Bronchial epithelial cell (primary cell): ENCODE measurements at regions not wholly inside any gene's neighbourhood (a gene's known extent, or its start where the extent isn't known, plus 50 kb on each side); places are given as distances from the start of the nearest gene placed in this dataset.
A peak's percentile ranks its signal among the peaks of the same experiment; 100 is the strongest.

Source experiments
- DNase-seq: peaks from one replicate; pipeline ENCODE4 v3.0.0-alpha.2; 2010; ENCODE audit warnings: low read depth
- FAIRE-seq: peaks from 2 replicates; lab custom pipeline; 2011; peaks lifted over from hg19 to GRCh38; lab: Jason Lieb, UNC
- H3K27me3 ChIP-seq: 2 replicates; pipeline ENCODE4 v1.5.1; 2011; ENCODE audit warnings: low read length; ENCODE audit not compliant: control insufficient read depth, insufficient read depth
- H3K36me3 ChIP-seq: 2 replicates; pipeline ENCODE4 v1.5.1; 2011; ENCODE audit warnings: low read length; ENCODE audit not compliant: control insufficient read depth, insufficient read depth
- H3K4me3 ChIP-seq: 2 replicates; pipeline ENCODE4 v1.5.1; 2011; ENCODE audit warnings: mild to moderate bottlenecking, low read depth, low read length, control low read depth
- TF ChIP-seq, protein P1 (sequence below): IDR thresholded peaks from 2 replicates; pipeline ENCODE4 v1.5.1; 2011; ENCODE audit warnings: mild to moderate bottlenecking, moderate library complexity, low read length, control low read depth, inconsistent platforms; ENCODE audit not compliant: insufficient read depth, severe bottlenecking

DNA sequence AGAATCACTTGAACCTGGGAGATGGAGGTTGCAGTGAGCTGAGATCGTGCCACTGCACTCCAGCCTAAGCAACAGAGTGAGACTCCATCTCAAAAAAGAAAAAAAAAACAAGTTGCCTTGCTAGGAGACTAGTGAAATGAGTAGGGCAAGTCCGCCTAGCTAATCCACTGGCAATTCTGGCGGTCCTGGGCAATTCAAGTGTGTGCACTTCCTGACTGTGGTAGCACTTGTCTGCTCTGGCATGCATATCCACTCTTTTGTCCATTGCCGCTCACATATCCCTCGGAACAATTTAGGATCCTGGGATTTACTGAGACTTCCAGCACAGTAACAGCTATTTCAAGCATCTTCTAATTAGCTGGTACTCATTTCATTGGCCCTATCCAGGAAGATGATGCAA lies 426.3 kb upstream of the ADGRL2 start:
- DNase-seq (no peak), FAIRE-seq (peak; percentile 60)

GRCh38 chr1:81371864-81372263 lies 428.9 kb upstream of the ADGRL2 start:
- Histone ChIP-seq H3K27me3 (no peaks in the 10 kb centered on the region), H3K4me3 (no peak overlapping the region), H3K36me3 (no peaks in the 10 kb centered on the region)
- TF ChIP-seq, protein P1, sequence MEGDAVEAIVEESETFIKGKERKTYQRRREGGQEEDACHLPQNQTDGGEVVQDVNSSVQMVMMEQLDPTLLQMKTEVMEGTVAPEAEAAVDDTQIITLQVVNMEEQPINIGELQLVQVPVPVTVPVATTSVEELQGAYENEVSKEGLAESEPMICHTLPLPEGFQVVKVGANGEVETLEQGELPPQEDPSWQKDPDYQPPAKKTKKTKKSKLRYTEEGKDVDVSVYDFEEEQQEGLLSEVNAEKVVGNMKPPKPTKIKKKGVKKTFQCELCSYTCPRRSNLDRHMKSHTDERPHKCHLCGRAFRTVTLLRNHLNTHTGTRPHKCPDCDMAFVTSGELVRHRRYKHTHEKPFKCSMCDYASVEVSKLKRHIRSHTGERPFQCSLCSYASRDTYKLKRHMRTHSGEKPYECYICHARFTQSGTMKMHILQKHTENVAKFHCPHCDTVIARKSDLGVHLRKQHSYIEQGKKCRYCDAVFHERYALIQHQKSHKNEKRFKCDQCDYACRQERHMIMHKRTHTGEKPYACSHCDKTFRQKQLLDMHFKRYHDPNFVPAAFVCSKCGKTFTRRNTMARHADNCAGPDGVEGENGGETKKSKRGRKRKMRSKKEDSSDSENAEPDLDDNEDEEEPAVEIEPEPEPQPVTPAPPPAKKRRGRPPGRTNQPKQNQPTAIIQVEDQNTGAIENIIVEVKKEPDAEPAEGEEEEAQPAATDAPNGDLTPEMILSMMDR, result no peak
- DNase-seq, result no peak
- FAIRE-seq, result no peak

More for the DNA sequence above, 426.3 kb upstream of the ADGRL2 start:
- H3K27me3 ChIP-seq, result no peaks in the 10 kb centered on the region
- no peaks in the 10 kb centered on the region for H3K36me3 ChIP-seq
- TF ChIP-seq, protein P1, result no peak
- no peak overlapping the region for H3K4me3 ChIP-seq

GRCh38 chr1:81369833-81370232 lies 430.9 kb upstream of the ADGRL2 start:
- peak; percentile 15 for DNase-seq
- FAIRE-seq, result no peak

GRCh38 chr1:81366173-81366572 lies 434.6 kb upstream of the ADGRL2 start:
- H3K4me3 ChIP-seq, result no peak overlapping the region
- no peak for DNase-seq
- TF ChIP-seq, protein P1, result no peak
- no peaks in the 10 kb centered on the region for H3K36me3 ChIP-seq
- no peaks in the 10 kb centered on the region for H3K27me3 ChIP-seq
- no peak for FAIRE-seq

More at GRCh38 chr1:81369833-81370232, 430.9 kb upstream of the ADGRL2 start:
- TF ChIP-seq, protein P1, result no peak
- Histone ChIP-seq H3K4me3 (no peak overlapping the region), H3K36me3 (no peaks in the 10 kb centered on the region), H3K27me3 (no peaks in the 10 kb centered on the region)

GRCh38 chr1:81364088-81364487 lies 436.6 kb upstream of the ADGRL2 start:
- no peaks in the 10 kb centered on the region for H3K27me3 ChIP-seq
- H3K36me3 ChIP-seq, result no peaks in the 10 kb centered on the region
- DNase-seq (no peak), FAIRE-seq (no peak)
- no peak overlapping the region for H3K4me3 ChIP-seq
- TF ChIP-seq, protein P1, result no peak

DNA sequence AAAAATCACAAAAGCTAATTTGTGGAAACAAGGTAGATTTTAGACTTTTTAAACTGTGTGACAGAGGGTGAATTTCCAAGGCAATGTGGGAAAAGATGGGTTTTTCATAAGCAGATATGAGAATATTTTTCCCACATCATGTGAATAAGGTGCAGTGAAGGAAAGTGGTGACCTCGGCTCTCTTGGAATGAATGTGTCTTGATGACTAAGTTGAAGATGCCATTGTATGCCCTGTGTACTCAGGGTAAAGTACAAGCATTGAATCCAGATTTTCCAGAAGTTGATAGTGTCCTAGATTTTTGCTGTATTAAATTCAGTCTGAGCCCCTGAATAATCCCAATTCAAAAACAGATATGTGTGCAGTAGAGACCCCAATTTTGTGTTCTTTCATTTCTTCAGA lies 442.6 kb upstream of the ADGRL2 start:
- DNase-seq (peak; percentile 22), FAIRE-seq (no peak)
- TF ChIP-seq, protein P1, result no peak
- Histone ChIP-seq H3K27me3 (no peaks in the 10 kb centered on the region), H3K36me3 (no peaks in the 10 kb centered on the region), H3K4me3 (no peak overlapping the region)
